GM10266 (cell line): ENCODE measurements at regions not wholly inside any gene's neighbourhood (a gene's known extent, or its start where the extent isn't known, plus 50 kb on each side); places are given as distances from the start of the nearest gene placed in this dataset.
"Not testable (repeated sequence)": the region's sequence is repeated elsewhere in the genome, so short reads cannot be mapped to it uniquely, and the experiment has no call there.

Experiments used
- DNase-seq: peaks from one replicate; pipeline ENCODE4 v3.0.0; 2012; ENCODE audit errors: extremely low spot score
- CTCF ChIP-seq: IDR thresholded peaks from 2 replicates; pipeline ENCODE4 v1.5.1; 2012; ENCODE audit warnings: mild to moderate bottlenecking, low read depth; ENCODE audit not compliant: control insufficient read depth, insufficient read depth; ENCODE audit errors: missing control alignments

GRCh38 chr16:7246578-7246977 is 86.1 kb upstream of the RBFOX1 start:
- DNase-seq: no peak
- TF ChIP-seq CTCF: no peak

GRCh38 chr16:7239547-7239946 is 93.1 kb upstream of the RBFOX1 start:
- TF ChIP-seq CTCF: no peak
- no peak for DNase-seq

- no peak for TF ChIP-seq CTCF
- no peak for DNase-seq
These were observed 95.7 kb upstream of the RBFOX1 start for GRCh38 chr16:7236824-7237410.

- no peak for DNase-seq
- no peak for TF ChIP-seq CTCF
These were observed 98.7 kb upstream of the RBFOX1 start for GRCh38 chr16:7233975-7234374.

- no peak for TF ChIP-seq CTCF
- no peak for DNase-seq
These were observed 100.9 kb upstream of the RBFOX1 start for GRCh38 chr16:7231762-7232161.

GRCh38 chr16:7229433-7230218 is 103.0 kb upstream of the RBFOX1 start:
- not testable (repeated sequence) for DNase-seq

GRCh38 chr16:7227229-7227721 is 105.4 kb upstream of the RBFOX1 start:
- TF ChIP-seq CTCF: no peak
- DNase-seq: no peak

- no peak for TF ChIP-seq CTCF
- DNase-seq: no peak
These were observed 111.5 kb upstream of the RBFOX1 start for GRCh38 chr16:7221157-7221556.
